ENCODE measurements at regions not wholly inside any gene's neighbourhood (a gene's known extent, or its start where the extent isn't known, plus 50 kb on each side); places are given as distances from the start of the nearest gene placed in this dataset.

GRCh38 chr6:67184405-67184804, 1450.7 kb upstream of the ADGRB3 start:
- no peak overlapping the region for H3K4me3 ChIP-seq (ENCODE audit: low read depth, low read length)
- TF ChIP-seq CTCF (IDR thresholded peaks at IDR 0.05; ENCODE audit: borderline replicate concordance, insufficient read depth, low read depth, low read length), result no peak

GRCh38 chr6:67175101-67175500, 1460.0 kb upstream of the ADGRB3 start:
- H3K4me3 ChIP-seq (ENCODE audit: low read depth, low read length), result no peak overlapping the region
- TF ChIP-seq CTCF (IDR thresholded peaks at IDR 0.05; ENCODE audit: borderline replicate concordance, insufficient read depth, low read depth, low read length), result no peak

GRCh38 chr6:67165606-67166005, 1458.6 kb upstream of the EYS start:
- TF ChIP-seq CTCF (IDR thresholded peaks at IDR 0.05; ENCODE audit: borderline replicate concordance, insufficient read depth, low read depth, low read length), result no peak
- H3K4me3 ChIP-seq (ENCODE audit: low read depth, low read length), result no peak overlapping the region

GRCh38 chr6:67160820-67161219, 1453.8 kb upstream of the EYS start:
- no peak for TF ChIP-seq CTCF (IDR thresholded peaks at IDR 0.05; ENCODE audit: borderline replicate concordance, insufficient read depth, low read depth, low read length)
- no peak overlapping the region for H3K4me3 ChIP-seq (ENCODE audit: low read depth, low read length)

GRCh38 chr6:67141005-67141404, 1434.0 kb upstream of the EYS start:
- no peak for TF ChIP-seq CTCF (IDR thresholded peaks at IDR 0.05; ENCODE audit: borderline replicate concordance, insufficient read depth, low read depth, low read length)
- H3K4me3 ChIP-seq (ENCODE audit: low read depth, low read length), result no peak overlapping the region

GRCh38 chr6:67133973-67134372, 1426.9 kb upstream of the EYS start:
- no peak overlapping the region for H3K4me3 ChIP-seq (ENCODE audit: low read depth, low read length)
- TF ChIP-seq CTCF (IDR thresholded peaks at IDR 0.05; ENCODE audit: borderline replicate concordance, insufficient read depth, low read depth, low read length), result no peak

- no peak for TF ChIP-seq CTCF (IDR thresholded peaks at IDR 0.05; ENCODE audit: borderline replicate concordance, insufficient read depth, low read depth, low read length)
Measured at GRCh38 chr6:67131827-67132226, 1424.8 kb upstream of the EYS start.

More at GRCh38 chr6:67131827-67132226, 1424.8 kb upstream of the EYS start:
- no peak overlapping the region for H3K4me3 ChIP-seq (ENCODE audit: low read depth, low read length)

All from GM12875 (cell line).